Nephron progenitor cell (in vitro differentiated cells): ENCODE measurements at regions not wholly inside any gene's neighbourhood (a gene's known extent, or its start where the extent isn't known, plus 50 kb on each side); places are given as distances from the start of the nearest gene placed in this dataset.
A peak's percentile ranks its signal among the peaks of the same experiment; 100 is the strongest.

Source experiments
- DNase-seq: peaks from one replicate; pipeline ENCODE4 v3.0.0; 2021
- H3K27ac Mint-ChIP-seq: 2 replicates; pipeline ENCODE4 v1.8.0; 2021; ENCODE audit warnings: mild to moderate bottlenecking, moderate library complexity, mixed read lengths
- H3K27me3 Mint-ChIP-seq: 2 replicates; pipeline ENCODE4 v1.8.0; 2021; ENCODE audit warnings: mild to moderate bottlenecking, low read depth, mixed read lengths; ENCODE audit not compliant: poor library complexity
- H3K36me3 Mint-ChIP-seq: 2 replicates; pipeline ENCODE4 v1.8.0; 2021; ENCODE audit warnings: low read depth, mixed read lengths
- H3K4me1 Mint-ChIP-seq: 2 replicates; pipeline ENCODE4 v1.8.0; 2021; ENCODE audit warnings: mixed read lengths
- H3K4me3 Mint-ChIP-seq: 2 replicates; pipeline ENCODE4 v1.8.0; 2021; ENCODE audit warnings: mild to moderate bottlenecking, moderate library complexity, mixed read lengths
- H3K9me3 Mint-ChIP-seq: 2 replicates; pipeline ENCODE4 v1.8.0; 2021; ENCODE audit warnings: mild to moderate bottlenecking, moderate library complexity, mixed read lengths
- TF ChIP-seq, protein P1 (sequence below): fragments of 200-600 bp; sonication (generic); IDR thresholded peaks from 2 replicates; pipeline ENCODE4 v1.5.0; 2021; ENCODE audit warnings: antibody characterized with exemption

DNA sequence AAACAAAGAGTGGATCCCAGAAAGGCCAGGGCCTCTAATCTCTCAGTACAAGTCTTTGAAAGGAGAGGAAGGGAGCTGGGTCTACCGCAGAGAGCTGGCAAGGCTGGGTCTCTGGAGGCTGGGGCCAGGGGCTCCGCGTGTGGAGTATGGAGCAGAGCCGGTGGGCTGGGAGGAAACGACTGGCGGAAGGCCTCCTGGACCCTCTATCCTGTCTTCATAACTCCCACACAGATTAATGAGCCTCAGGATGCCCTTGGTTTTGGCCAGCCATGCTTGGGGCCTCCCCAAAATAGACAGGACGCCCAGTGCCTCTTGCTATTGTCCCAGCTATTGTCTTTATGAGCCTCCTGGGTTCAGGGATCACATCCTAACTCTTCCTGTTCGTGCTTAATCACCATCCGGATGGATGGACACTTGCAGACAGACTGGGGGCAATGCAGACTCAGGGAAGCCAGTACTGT lies 306.4 kb downstream of the DHX35 start:
- H3K4me1 Mint-ChIP-seq: peaks cover 57% of the 10 kb centered on the region
- DNase-seq: no peak
- no peaks in the 10 kb centered on the region for H3K36me3 Mint-ChIP-seq
- TF ChIP-seq, protein P1, sequence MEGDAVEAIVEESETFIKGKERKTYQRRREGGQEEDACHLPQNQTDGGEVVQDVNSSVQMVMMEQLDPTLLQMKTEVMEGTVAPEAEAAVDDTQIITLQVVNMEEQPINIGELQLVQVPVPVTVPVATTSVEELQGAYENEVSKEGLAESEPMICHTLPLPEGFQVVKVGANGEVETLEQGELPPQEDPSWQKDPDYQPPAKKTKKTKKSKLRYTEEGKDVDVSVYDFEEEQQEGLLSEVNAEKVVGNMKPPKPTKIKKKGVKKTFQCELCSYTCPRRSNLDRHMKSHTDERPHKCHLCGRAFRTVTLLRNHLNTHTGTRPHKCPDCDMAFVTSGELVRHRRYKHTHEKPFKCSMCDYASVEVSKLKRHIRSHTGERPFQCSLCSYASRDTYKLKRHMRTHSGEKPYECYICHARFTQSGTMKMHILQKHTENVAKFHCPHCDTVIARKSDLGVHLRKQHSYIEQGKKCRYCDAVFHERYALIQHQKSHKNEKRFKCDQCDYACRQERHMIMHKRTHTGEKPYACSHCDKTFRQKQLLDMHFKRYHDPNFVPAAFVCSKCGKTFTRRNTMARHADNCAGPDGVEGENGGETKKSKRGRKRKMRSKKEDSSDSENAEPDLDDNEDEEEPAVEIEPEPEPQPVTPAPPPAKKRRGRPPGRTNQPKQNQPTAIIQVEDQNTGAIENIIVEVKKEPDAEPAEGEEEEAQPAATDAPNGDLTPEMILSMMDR: no peak
- H3K27ac Mint-ChIP-seq: no peak overlapping the region
- H3K9me3 Mint-ChIP-seq: no peaks in the 10 kb centered on the region
- H3K27me3 Mint-ChIP-seq: peaks cover 17% of the 10 kb centered on the region
- H3K4me3 Mint-ChIP-seq: no peak overlapping the region

DNA sequence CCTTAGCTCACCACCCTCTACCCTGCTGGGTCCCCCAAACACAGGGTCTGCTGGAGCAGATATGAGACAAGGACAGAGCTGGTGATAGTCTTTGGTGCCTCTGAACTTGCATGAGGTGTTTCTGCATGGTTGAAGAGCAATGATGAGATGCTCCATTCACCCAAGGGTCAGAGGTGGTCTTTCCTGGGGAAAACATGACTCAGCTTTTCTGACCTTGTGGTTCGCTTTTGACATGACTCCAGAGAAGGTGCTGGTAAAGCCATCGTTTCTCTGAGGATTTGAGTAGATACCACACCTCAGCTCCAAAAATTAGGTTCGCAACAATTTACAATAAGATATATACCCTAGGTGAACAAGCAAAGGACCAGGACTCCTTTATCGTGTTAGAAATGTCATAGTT lies 304.8 kb downstream of the DHX35 start:
- TF ChIP-seq, protein P1: no peak
- no peak for DNase-seq
- peaks cover 57% of the 10 kb centered on the region for H3K4me1 Mint-ChIP-seq
- H3K4me3 Mint-ChIP-seq: no peak overlapping the region
- H3K36me3 Mint-ChIP-seq: no peaks in the 10 kb centered on the region
- H3K27ac Mint-ChIP-seq: no peak overlapping the region
- peaks cover 4% of the 10 kb centered on the region for H3K9me3 Mint-ChIP-seq
- H3K27me3 Mint-ChIP-seq: peaks cover 18% of the 10 kb centered on the region

DNA sequence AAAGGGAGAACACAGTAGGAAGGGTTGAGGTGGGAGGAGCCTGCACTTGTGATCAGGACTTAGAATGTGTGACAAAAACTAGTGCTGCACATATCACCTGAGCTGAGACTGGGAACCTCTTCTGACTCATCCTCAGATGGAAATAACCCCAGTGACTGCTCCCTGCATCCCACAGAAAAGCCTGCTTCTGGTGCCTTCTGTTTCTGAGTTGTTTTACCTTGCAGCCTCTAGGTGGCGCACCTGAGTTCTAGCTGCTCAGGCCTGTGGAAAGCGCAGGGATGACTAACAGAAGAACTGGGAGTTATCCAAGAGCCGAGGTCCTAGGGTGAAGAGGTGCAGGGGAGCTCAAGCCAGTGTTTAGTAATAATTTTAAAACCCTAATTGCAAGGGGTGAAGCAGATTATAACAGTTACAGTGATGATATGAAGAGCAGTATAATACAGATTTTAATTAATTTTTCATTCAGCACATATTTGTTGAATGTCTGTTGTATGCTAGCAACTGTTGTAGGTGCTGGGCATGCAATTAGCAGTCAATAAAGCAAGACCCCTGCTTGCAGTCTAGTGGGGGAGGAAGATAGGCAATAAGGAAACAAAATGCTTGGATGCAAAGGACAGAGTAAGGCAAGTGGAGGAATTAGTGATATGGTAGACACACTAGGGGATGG lies 302.5 kb downstream of the DHX35 start:
- Mint-ChIP-seq H3K27ac (no peak overlapping the region), H3K36me3 (no peaks in the 10 kb centered on the region), H3K9me3 (peaks cover 4% of the 10 kb centered on the region), H3K4me3 (no peak overlapping the region), H3K4me1 (peaks cover 42% of the 10 kb centered on the region), H3K27me3 (peaks cover 20% of the 10 kb centered on the region)
- peak; percentile 70 for DNase-seq
- TF ChIP-seq, protein P1: peak; percentile 87

DNA sequence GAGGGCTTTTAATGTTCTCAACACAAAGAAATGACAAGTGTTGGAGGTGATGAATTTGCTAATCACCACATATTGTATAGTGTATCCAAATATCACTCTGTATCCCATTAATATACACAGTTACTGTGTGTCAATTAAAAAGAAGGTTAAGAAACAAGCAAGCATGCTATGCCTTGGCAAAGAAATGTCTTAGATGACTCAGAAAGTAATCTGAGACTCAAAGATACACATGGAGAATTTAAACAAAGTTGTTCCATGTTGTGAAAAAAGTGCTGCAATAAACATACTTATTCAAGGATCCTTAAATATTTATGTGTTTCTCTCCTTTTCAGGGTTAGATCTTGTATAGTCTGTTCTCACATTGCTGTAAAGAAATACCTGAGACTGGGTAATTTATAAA lies 300.9 kb downstream of the DHX35 start:
- Mint-ChIP-seq H3K4me1 (peaks cover 26% of the 10 kb centered on the region), H3K27ac (no peak overlapping the region), H3K36me3 (no peaks in the 10 kb centered on the region), H3K27me3 (peaks cover 30% of the 10 kb centered on the region), H3K9me3 (peaks cover 4% of the 10 kb centered on the region), H3K4me3 (no peak overlapping the region)
- TF ChIP-seq, protein P1: no peak
- no peak for DNase-seq

DNA sequence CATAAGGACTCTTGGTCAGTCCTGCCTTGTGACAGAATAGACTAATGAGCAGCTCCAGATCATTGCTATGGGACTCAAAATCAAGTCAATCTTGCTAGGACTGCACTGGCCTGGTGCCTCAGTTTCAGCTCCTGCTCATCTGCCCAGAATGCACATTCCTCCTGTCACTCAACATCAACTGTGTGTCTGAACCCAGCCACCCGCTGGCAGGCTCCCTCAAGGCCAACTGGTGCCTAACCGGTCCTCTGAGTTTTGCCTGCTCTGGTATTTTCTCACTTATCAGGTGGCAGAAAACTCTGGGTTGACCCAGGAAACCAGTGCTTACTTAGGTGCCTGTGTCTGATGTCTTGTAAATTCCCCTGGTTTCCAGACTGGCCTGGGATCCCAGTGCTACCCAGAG lies 297.7 kb downstream of the DHX35 start:
- no peak for DNase-seq
- H3K4me3 Mint-ChIP-seq: no peak overlapping the region
- peaks cover 12% of the 10 kb centered on the region for H3K4me1 Mint-ChIP-seq
- peaks cover 27% of the 10 kb centered on the region for H3K27me3 Mint-ChIP-seq
- TF ChIP-seq, protein P1: no peak
- H3K9me3 Mint-ChIP-seq: peaks cover 4% of the 10 kb centered on the region
- no peaks in the 10 kb centered on the region for H3K36me3 Mint-ChIP-seq
- no peak overlapping the region for H3K27ac Mint-ChIP-seq
